Endothelial cell of umbilical vein (primary cell): ENCODE measurements at regions not wholly inside any gene's neighbourhood (a gene's known extent, or its start where the extent isn't known, plus 50 kb on each side); places are given as distances from the start of the nearest gene placed in this dataset.

Source experiments
- BruUV-seq: library from RNA; stranded (reverse); fragments of 400-500 nt; replicated peaks from 2 replicates; lab custom pipeline; 2021; lab: Mats Ljungman, UMichigan
- CTCF ChIA-PET: fragments of 300-600, 350-600 bp; sonication (Branson Sonifier 250); formaldehyde crosslinking; loops from one replicate; lab custom pipeline; 2021; ENCODE audit warnings: antibody characterized with exemption, inconsistent platforms; lab: Charles Lee
- POLR2A ChIA-PET: fragments of 300-600, 350-600 bp; sonication (Branson Sonifier 250); formaldehyde crosslinking; loops from one replicate; lab custom pipeline; 2021; ENCODE audit warnings: antibody characterized with exemption, inconsistent platforms; lab: Charles Lee
- DNase-seq: peaks from one replicate; pipeline ENCODE4 v3.0.0-alpha.2; 2011; ENCODE audit warnings: low read depth, low spot score
- FAIRE-seq: peaks from 2 replicates; lab custom pipeline; 2011; peaks lifted over from hg19 to GRCh38; lab: Jason Lieb, UNC
- H2AFZ ChIP-seq: 2 replicates; pipeline ENCODE4 v1.6.0; 2012; ENCODE audit warnings: low read depth, low read length, control low read depth, inconsistent platforms
- H3K27ac ChIP-seq: 2 replicates; pipeline ENCODE4 v1.5.1; 2011; ENCODE audit warnings: low read depth, mild to moderate bottlenecking, control low read depth, low read length, moderate library complexity; ENCODE audit not compliant: insufficient read depth
- H3K27me3 ChIP-seq, 2 experiments: 2 replicates each; pipeline versions ENCODE4 v1.6.0 to v1.6.1; 2011; ENCODE audit warnings: low read length in 2 of 2, mixed read lengths in 1 of 2; ENCODE audit not compliant: control insufficient read depth in 2 of 2, insufficient read depth in 2 of 2
- H3K36me3 ChIP-seq, 2 experiments: 2 replicates in 1 of 2; 3 replicates in 1 of 2; pipeline ENCODE4 v1.5.1; 2011; ENCODE audit warnings: low read length in 2 of 2, mild to moderate bottlenecking in 1 of 2, moderate library complexity in 1 of 2; ENCODE audit not compliant: control insufficient read depth in 2 of 2, insufficient read depth in 2 of 2; ENCODE audit errors: extremely low read depth in 1 of 2
- H3K4me1 ChIP-seq: 3 replicates; pipeline ENCODE4 v1.5.1; 2011; ENCODE audit warnings: mild to moderate bottlenecking, low read length; ENCODE audit not compliant: control insufficient read depth, insufficient read depth; ENCODE audit errors: extremely low read depth
- H3K4me2 ChIP-seq: 2 replicates; pipeline ENCODE4 v1.6.1; 2011; ENCODE audit warnings: low read length, control low read depth, mixed read lengths; ENCODE audit not compliant: insufficient read depth
- H3K4me3 ChIP-seq, 3 experiments: fragments of 200-600 bp in 1 of 3; sonication (generic), shearing (Covaris generic) in 1 of 3; replicated peaks in 1 of 3; 2 replicates each; pipeline ENCODE4 v1.5.1; 2011 to 2016; ENCODE audit warnings: control low read depth in 3 of 3, low read length in 3 of 3, mild to moderate bottlenecking in 2 of 3, inconsistent platforms in 1 of 3, low read depth in 1 of 3, moderate library complexity in 1 of 3; ENCODE audit not compliant: insufficient read depth in 1 of 3
- H3K79me2 ChIP-seq: 2 replicates; pipeline ENCODE4 v1.6.0; 2012; ENCODE audit warnings: low read length, inconsistent platforms; ENCODE audit not compliant: control insufficient read depth, insufficient read depth
- H3K9ac ChIP-seq: replicated peaks from 2 replicates; pipeline ENCODE3; 2011; ENCODE audit warnings: low read length, control low read depth; ENCODE audit not compliant: insufficient read depth; ENCODE audit errors: extremely low read depth
- H3K9me1 ChIP-seq: replicated peaks from 3 replicates; pipeline ENCODE4 v1.6.0; 2011; ENCODE audit warnings: mild to moderate bottlenecking, low read length; ENCODE audit not compliant: control insufficient read depth, insufficient read depth; ENCODE audit errors: extremely low read depth
- H3K9me3 ChIP-seq: replicated peaks from 2 replicates; pipeline ENCODE4 v1.5.1; 2012; ENCODE audit warnings: low read length, inconsistent platforms; ENCODE audit not compliant: control insufficient read depth, insufficient read depth
- H4K20me1 ChIP-seq: replicated peaks from 2 replicates; pipeline ENCODE3; 2011; ENCODE audit warnings: mild to moderate bottlenecking, low read length; ENCODE audit not compliant: control insufficient read depth, insufficient read depth; ENCODE audit errors: extremely low read depth
- EZH2 ChIP-seq: IDR thresholded peaks from 2 replicates; pipeline ENCODE4 v1.6.1; 2012; ENCODE audit warnings: borderline replicate concordance, low read depth, mild to moderate bottlenecking, moderate library complexity, low read length, inconsistent platforms; ENCODE audit not compliant: severe bottlenecking
- FOS ChIP-seq: IDR thresholded peaks from 2 replicates; pipeline ENCODE4 v1.6.1; 2011; ENCODE audit warnings: mild to moderate bottlenecking, low read length, moderate library complexity, borderline replicate concordance; ENCODE audit not compliant: insufficient read depth
- GATA2 ChIP-seq: IDR thresholded peaks from 2 replicates; pipeline ENCODE4 v1.7.0; 2011; ENCODE audit warnings: low read depth, mild to moderate bottlenecking, moderate library complexity, mixed read lengths, low read length; ENCODE audit not compliant: insufficient read length, insufficient read depth
- JUN ChIP-seq: IDR thresholded peaks from 2 replicates; pipeline ENCODE4 v1.6.1; 2011; ENCODE audit warnings: borderline replicate concordance, low read depth; ENCODE audit not compliant: insufficient read length, insufficient read depth
- MYC ChIP-seq: IDR thresholded peaks from one replicate; pipeline ENCODE4 v1.6.1; 2011; ENCODE audit warnings: mild to moderate bottlenecking, low read depth, low read length
- POLR2A ChIP-seq: IDR thresholded peaks from 2 replicates; pipeline ENCODE4 v1.6.1; 2012; ENCODE audit warnings: low read depth, mild to moderate bottlenecking, control low read depth, low read length
- POLR2AphosphoS5 ChIP-seq: IDR thresholded peaks from 2 replicates; pipeline ENCODE4 v1.6.1; 2012; ENCODE audit warnings: low read depth, mild to moderate bottlenecking, control low read depth, low read length, moderate library complexity; ENCODE audit not compliant: insufficient read depth
- dilution Hi-C: fragments of 300-500 bp; cut with MboI; formaldehyde crosslinking; loops from one replicate; pipeline ENCODE4 v1.15.0; 2019; ENCODE audit warnings: low sequenced_read_pairs; ENCODE audit not compliant: extremely low pct_ligation_motif_present
- intact Hi-C: fragments of 100-400 bp; cut with micrococcal nuclease; formaldehyde crosslinking; loops from one replicate; pipeline ENCODE4 v1.10.0; 2022
- TF ChIP-seq, protein P1 (sequence below): IDR thresholded peaks from 2 replicates; pipeline ENCODE4 v1.6.1; 2011; ENCODE audit not compliant: insufficient read depth, insufficient read length
- TF ChIP-seq, protein P2 (sequence below), 2 donors: IDR thresholded peaks; 1 replicate in 1 of 2; 2 replicates in 1 of 2; pipeline ENCODE4 v1.5.1; 2011; ENCODE audit warnings: low read length in 2 of 2, mild to moderate bottlenecking in 2 of 2, moderate library complexity in 2 of 2, control low read depth in 1 of 2, inconsistent platforms in 1 of 2, low read depth in 1 of 2; ENCODE audit not compliant: insufficient read depth in 1 of 2; ENCODE audit errors: extremely low read depth in 1 of 2

DNA sequence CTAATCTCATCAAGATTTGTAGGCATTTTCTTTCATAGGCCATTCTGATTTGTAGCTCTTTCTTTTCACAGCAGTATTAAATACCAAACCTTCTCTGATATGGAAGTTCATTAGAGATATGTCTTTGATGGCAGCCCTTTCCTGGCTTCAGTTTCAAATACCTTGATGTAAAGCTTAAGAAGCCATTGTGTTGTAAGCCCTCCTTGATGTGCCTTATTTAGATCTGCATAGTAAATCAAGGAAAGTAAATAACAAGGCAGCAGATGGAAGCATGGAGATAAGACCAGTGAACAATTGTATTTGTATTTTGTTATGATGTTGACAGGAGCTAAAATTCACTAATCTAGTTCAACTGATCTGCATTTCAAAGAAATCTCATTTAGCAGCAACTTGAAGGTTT lies 234.9 kb upstream of the PPP1R3A start:
- Histone ChIP-seq H3K4me2 (no peak overlapping the region), H3K9ac (no peak overlapping the region), H3K9me3 (no peaks in the 10 kb centered on the region), H3K27me3 (no peaks in the 10 kb centered on the region), H3K27ac (no peak overlapping the region), H3K4me3 (no peak overlapping the region), H3K9me1 (no peaks in the 10 kb centered on the region), H2AFZ (no peak overlapping the region), H4K20me1 (no peaks in the 10 kb centered on the region), H3K36me3 (no peaks in the 10 kb centered on the region), H3K79me2 (no peaks in the 10 kb centered on the region), H3K4me1 (no peaks in the 10 kb centered on the region)
- ChIA-PET CTCF (no interaction called here), POLR2A (no interaction called here)
- no TSS peak for BruUV-seq
- no peak for DNase-seq
- dilution Hi-C loops, result no loop called here
- no peak for FAIRE-seq
- intact Hi-C loops, result no loop called here
- TF ChIP-seq EZH2 (no peak), POLR2A (no peak), MYC (no peak), POLR2AphosphoS5 (no peak), JUN (no peak), FOS (no peak), GATA2 (no peak)
- TF ChIP-seq, protein P1, sequence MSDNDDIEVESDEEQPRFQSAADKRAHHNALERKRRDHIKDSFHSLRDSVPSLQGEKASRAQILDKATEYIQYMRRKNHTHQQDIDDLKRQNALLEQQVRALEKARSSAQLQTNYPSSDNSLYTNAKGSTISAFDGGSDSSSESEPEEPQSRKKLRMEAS, result no peak
- TF ChIP-seq, protein P2, sequence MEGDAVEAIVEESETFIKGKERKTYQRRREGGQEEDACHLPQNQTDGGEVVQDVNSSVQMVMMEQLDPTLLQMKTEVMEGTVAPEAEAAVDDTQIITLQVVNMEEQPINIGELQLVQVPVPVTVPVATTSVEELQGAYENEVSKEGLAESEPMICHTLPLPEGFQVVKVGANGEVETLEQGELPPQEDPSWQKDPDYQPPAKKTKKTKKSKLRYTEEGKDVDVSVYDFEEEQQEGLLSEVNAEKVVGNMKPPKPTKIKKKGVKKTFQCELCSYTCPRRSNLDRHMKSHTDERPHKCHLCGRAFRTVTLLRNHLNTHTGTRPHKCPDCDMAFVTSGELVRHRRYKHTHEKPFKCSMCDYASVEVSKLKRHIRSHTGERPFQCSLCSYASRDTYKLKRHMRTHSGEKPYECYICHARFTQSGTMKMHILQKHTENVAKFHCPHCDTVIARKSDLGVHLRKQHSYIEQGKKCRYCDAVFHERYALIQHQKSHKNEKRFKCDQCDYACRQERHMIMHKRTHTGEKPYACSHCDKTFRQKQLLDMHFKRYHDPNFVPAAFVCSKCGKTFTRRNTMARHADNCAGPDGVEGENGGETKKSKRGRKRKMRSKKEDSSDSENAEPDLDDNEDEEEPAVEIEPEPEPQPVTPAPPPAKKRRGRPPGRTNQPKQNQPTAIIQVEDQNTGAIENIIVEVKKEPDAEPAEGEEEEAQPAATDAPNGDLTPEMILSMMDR (IDR thresholded peaks at IDR 0.05; ENCODE audit: extremely low read depth in 1 of 2, insufficient read depth in 1 of 2, low read depth in 1 of 2, low read length in 2 of 2), result no peak
